Umbilical cord (tissue), 1 donor: ENCODE measurements at regions not wholly inside any gene's neighbourhood (a gene's known extent, or its start where the extent isn't known, plus 50 kb on each side); places are given as distances from the start of the nearest gene placed in this dataset.
A peak's percentile ranks its signal among the peaks of the same experiment; 100 is the strongest.
"Not testable (repeated sequence)": the region's sequence is repeated elsewhere in the genome, so short reads cannot be mapped to it uniquely, and the experiment has no call there.

ENCODE experiments used
- DNase-seq: peaks from one replicate; pipeline ENCODE4 v3.0.0-alpha.2; 2015; ENCODE audit warnings: low spot score

DNA sequence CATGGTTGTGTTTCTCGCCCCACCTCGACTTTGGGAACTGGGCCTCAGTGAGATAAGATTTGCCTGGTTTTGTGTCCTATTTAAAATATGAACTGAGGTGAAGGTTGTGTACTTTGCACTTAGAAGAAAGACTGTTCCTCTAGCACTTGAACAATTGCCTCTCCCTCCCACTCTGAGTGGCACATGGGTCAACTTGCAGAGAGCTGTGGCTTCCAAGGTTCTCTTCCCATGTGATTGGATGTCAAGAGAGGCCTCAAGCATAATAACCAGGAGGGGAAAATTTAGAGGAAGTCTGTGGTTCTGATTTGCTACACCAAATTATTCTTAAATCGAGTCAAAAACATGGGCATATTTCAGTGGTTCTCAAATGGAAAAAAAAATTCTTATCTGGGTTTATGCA, 329.2 kb downstream of the HS3ST3B1 start:
- DNase-seq = no peak

DNA sequence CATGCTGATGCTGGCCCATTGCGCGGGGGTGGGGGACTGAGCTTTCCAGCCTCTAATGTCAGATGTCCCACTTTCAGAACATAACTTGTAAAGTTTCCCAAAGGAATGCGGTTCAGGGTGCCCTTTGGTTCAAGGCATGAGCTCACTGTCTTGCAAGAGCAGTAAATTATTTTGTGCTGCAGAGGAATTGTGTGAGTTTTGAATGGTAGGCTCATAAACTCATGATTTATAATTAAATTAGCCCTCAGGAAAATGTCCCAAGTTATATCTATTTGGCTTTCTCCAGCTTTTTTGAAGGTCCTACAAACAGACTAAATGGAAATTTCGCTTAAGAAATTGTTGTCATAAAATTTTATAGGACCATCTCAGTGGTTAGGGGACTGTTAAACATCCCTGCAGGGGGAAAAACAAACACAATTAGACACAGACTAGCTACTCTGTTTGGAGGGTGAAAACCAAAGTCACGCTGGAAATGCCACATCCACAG, 321.8 kb downstream of the HS3ST3B1 start:
- DNase-seq = peak; percentile 72

DNA sequence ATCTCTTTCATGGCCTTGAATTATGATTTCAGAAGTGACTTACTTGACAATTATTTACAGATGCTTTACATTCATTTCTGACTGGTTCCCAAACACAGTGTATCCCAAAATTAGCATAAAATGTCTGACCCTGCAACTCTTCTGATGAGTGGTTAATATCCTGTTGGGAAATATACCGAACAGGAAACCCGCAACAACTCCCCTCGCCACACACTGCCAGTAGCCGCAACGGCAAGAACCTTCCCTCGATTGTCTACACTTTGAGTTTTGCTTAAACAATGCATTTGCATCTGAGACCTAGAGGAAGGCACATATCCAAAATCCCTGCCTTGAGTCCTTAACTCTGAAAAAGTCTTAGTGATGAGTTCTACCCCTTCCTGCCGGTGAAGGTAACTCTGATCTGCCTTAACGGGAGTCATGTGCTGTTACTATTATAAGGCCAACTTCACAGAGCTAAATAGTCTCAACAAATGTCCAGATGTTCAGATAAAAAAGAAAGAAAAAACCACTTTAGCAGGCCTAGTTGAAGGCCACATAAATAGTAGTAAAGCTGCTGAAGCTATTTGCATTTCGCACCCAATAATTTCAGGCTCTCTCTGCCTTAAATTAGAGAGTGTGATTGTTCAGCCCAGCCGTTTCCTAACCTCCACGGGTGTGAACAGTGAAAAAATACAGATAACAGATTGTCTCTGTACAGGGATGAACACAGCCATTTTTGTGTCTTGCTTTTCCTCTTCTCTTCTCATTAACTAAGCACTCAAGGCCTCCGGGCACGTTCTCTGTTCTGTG, 321.1 kb downstream of the HS3ST3B1 start:
- DNase-seq = peak; percentile 6

DNA sequence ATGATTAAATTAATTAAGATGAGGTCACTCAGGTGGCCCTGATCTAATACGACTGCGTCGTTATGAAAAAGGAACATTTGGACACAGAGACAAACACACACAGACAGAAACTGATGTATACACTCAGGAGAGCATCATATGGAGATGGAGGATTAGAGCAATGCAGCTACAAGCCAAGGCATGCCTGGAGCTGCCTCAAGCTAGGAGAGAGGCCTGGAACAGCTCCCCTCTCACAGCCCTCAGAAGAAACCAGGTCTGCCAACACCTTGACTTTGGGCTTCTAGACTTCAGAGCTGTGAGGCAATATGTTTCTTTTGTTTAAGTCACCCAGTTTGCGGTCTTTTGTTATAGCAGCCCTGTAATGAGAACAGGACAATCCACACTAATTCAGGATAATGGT, 318.9 kb downstream of the HS3ST3B1 start:
- DNase-seq = no peak

DNA sequence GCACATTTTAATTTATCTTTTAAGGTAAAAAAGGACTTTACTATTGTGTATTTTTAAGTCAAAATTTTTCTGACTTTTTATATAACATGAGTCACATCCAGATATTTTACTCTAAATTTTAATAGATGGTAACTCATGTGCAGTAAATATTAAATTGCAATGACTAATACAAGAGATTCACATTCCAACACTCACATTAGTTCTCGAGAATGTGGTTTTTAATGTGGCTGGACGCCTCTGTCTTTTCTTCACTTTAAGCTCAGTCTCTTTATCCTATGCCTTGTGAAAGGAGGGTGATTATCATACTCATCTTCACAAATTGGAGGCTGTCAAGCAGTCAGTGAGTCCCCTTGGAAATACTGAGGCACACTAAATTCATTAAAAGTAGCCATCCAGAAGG, 315.6 kb downstream of the HS3ST3B1 start:
- DNase-seq = no peak

DNA sequence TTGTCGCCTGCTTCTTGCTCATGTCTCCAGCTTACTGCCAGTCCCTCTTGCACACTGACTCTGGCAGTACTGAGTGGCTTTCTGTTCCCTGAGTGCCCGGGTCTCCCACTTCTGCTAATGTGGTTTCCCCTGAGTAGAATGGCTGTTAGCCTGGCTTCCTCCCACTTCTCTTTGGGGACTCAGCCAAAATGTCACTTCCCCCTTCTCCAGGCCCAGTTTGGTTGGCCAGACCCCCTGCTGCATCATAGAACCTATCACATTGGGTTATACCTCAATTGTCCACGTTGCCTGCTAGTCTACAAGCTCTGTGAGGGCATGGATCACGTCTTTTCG, 304.4 kb downstream of the HS3ST3B1 start:
- DNase-seq = peak; percentile 41

DNA sequence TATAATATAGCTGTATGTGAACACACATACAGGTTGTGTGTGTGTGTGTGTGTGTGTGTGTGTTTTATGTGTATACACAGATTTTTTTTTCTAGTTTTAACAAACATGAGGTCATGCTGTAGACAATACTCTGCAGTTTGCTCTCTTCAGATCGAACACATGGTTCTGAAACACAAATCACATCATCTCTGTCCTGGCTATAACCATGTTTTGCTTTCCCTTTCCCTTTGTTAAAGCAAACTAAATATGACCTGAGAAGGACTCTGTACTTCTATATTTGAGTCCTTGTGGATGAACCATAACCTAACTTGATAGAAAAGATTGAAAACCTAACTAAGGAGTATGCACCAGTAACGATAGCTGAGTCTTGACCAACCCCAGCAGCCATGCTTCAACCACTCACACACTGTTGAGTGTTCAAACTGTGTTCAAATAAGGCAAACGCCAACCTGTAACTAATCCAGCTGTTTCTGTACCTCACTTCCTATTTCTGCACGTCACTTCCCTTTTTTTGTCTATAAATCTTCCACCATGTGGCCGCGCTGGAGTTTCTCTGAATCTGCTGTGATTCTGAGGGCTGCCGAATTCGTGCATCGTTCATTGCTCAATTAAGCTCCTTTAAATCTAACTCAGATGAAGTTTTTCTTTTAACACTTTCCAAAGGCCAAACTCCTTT, 303.8 kb downstream of the HS3ST3B1 start:
- peak; percentile 9 for DNase-seq

DNA sequence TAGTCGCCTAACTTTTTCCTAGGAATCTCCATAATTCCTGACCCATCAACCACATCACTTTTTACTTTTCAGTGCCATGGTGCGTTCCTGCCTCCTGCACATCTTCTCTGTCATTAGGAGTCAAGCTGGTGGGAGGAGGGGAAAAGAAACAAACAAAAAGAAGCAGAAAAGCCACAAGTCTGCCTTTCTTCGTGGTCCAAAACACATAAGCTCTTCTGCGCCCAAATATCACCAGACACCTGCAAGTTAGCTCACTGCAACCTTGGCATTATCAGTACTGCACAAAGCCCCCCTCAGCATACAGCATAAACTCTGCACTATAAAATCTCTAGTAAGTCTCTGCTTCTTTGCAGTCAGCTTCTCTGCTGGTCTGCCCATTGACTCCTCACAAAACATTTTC, 295.3 kb downstream of the HS3ST3B1 start:
- no peak for DNase-seq

DNA sequence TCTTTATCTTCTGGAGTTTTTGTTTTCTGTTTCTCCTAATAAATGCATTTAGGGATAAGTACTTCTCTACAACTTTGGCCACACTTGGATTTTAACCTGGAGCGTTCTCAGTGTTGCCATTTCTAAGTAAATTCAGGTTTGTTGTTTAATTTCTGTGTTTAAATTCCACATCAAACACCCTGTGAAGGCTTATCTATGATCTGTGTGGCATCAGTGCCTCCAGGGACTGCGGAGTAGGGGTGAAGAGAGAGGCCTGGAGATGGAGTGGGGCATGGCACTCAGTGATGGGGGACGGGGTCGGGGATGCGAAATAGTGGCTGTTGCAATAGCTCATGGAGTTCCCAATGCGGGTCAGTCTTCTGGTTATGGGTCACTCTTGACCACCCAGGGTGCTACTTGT, 294.8 kb downstream of the HS3ST3B1 start:
- DNase-seq = no peak

DNA sequence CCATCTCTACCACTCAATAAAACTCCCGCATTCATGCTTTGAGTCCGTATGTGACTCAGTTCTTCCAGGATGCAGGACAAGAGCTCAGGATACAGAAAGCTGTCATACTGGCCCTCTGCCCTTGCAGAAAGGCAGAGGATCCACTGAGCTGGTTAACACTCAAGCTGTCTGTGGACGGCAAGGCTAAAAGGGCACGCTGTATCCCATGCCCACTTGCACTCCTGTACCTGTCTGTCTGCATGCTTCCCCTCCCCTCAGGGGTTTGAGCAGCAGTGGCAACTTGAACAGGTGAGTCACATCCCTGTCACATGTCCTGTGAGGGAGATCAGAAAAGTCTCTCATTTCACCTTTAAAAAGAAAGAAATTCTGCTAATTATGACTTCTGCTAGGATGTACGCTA, 293.8 kb downstream of the HS3ST3B1 start:
- no peak for DNase-seq

DNA sequence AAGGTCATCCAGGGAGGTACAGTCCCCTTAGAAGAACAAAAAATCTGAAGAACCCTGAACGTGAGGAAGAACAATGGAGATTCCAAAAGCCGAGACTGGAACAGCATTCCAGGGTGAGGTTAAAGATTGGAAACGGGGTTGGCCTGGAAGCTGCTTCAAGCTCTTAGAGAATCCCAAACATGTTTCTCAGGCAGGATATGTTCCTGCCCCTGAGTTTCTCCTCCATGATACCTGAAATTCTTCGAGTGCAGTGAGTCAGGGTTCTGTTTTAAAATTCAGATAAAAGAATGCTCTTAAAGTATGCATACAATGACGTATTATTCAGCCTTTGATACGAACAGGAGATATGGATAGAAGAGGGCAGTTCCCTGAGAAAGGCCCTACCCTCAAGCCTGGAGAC, 293.1 kb downstream of the HS3ST3B1 start:
- DNase-seq = no peak

DNA sequence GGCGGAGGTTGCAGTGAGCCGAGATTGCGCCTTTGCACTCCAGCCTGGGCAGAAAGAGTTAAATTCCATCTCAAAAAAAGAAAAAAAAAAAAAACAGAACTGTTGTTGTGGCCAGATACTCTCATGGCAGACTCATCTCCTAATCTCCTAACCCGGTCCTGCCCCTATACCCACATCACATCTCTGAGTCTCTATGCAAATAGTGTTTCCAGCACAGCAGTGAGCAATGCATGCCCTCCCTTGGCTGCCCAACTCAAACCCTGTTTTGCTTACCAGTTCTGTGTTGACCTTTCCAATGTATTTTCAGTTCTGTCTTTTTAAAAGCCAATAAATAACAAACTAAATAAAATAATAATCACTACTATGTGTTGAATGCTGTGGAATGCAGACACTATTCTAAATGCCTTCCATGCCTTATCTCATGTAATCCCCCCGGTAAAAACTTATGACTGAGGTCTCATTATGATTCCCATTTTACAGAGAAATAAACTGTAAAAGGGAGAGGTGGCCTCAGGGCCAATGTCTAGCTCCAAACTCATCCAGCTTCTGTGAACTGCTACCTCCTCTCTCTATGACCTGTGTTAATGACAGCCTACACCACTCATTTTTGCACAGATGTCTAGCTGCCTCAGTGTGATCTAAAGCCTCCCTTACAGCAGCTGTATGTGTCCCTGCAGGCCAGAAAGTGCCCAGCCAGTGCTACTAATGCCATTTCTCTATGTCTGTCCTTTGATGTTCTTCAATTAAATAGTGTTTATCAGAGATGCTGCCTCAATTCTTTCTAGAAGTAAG, 289.8 kb downstream of the HS3ST3B1 start:
- no peak for DNase-seq

DNA sequence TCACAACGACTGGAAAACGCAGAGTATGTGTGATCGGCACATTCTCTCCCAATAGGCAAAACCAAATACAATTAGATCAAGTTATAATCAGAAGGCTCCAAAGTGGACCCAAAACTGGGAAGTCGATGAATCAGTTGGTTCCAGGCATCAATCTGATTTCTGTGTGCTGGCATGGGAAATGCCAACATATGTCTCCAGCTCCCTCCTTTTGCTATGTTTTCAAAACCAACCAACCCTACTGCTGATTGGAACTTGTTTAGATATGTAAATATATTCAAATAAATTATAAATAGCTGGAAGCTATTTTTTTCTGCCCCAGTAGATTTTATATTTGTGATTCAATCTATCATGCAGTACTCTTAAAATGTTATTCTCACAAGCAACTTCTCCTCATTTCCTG, 284.2 kb downstream of the HS3ST3B1 start:
- no peak for DNase-seq

DNA sequence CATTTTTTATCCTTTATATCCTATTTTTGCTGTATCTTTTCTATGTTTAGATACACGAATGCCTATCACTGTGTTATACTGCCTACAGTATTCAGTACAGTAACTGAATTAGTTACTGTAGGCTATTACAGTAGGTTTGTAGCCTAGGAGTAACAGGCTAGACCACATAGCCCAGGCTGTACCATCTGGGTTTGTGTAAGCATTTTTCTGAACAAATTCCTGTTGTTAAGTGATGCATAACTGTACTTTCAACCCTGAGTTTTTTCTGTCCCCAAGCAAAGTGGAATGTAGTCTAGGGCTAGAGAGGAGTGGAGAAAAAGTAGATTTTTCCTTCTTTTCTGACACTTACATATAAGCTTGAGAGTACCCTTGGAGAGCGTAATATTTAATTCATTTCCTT, 282.1 kb downstream of the HS3ST3B1 start:
- no peak for DNase-seq

DNA sequence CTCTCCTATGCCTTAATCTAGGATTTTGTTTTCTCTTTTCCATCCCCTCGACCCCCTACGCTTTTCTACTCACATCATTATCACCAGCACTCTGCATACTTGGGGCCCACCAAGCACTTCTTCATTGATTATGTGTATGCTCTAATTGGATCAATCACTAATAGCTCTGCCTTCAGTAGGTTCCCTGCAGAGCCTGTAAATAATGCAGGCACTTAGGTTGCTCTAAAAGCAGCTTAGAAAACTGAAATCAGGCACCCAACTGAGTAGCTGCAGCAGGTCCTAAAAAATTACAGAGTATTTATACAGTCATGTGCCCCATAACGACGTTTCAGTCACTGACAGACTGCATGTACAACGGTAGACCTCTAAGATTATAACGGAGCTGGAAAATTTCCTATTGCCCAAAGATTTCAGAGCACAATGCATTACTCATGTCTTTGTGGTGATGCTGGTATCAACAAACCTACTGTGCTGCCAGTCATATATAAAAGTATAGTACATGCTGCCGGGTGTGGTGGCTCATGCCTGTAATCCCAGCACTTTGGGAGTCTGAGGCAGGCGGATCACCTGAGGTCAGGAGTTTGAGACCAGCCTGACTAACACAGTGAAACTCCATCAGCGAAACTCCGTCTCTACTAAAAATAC, 280.4 kb downstream of the HS3ST3B1 start:
- no peak for DNase-seq

DNA sequence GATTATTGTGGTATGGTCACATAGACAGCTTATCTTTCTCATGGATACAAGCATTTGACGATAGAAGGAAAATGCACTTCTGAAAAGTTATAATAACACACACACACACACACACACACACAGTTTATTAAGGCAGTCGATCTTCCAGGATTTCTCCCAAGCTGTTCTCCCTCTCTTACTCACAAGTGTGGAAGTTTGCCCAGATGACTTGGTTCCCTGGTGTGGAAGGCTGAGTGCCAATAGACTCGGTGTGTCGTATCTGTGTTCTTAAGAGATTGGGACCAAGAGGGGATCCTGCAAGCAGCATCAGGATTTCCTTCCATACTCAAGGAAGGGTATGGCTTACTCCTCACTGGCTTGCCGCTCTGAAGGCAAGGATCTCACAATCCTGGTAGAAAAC, 279.6 kb downstream of the HS3ST3B1 start:
- DNase-seq = peak; percentile 32

DNA sequence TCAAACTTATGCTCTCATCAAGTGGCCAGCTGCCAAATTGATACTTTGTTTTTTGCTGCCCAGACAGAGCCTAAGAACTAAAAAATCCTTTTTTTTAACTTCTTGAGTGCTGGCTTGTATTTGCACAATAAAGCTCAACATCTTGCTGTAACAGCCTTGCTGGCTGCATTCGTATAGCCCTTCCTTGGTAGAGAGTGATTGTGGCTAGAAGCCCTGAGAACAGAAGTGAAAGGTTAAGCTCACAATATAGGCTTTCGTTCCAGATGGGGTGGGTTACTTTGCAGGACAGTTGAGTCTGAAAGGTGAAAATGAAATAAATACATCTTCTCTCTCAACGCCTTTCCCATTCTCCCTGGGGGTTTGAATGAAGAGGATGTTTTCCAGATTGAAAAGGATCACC, 278.8 kb downstream of the HS3ST3B1 start:
- no peak for DNase-seq

DNA sequence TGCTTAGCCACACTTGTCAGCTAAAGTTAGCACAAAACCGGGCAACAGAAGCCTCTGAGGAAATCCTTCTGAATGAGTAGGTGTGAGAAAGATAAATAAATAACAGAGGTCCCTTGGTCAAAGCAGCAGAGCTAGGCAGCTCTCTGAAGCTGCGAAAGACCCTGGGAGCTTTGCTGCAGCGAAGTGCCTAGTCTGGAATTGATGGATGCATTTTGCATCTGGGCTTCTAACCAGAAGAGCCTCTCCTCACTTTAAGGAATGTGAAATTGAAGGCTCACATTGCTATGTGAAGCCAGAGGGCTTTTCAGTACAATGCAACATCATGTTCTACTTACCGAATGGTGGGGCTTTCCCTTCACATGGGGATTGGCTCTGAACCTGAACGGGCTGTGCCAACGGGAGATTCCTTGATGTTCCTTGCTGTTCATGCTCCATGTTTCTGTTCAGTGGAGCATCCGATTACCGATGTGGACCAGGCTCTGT, 274.6 kb downstream of the HS3ST3B1 start:
- peak; percentile 54 for DNase-seq

DNA sequence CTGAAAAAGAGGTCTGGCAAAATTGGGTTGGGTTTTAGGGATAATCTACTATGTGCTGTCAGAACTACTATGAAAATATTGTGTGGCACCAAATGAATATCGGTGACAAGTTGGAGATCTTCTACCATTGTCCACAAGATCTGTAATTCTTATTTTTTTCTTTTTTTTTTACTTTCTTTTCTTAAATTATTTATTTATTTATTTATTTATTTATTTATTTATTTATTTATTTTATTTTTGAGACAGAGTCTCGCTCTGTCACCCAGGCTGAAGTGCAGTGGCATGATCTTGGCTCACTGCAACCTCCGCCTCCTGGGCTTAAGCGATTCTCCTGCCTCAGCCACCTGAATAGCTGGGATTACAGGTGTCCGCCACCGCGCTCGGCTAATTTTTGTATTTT, 259.4 kb downstream of the HS3ST3B1 start:
- DNase-seq = not testable (repeated sequence)

DNA sequence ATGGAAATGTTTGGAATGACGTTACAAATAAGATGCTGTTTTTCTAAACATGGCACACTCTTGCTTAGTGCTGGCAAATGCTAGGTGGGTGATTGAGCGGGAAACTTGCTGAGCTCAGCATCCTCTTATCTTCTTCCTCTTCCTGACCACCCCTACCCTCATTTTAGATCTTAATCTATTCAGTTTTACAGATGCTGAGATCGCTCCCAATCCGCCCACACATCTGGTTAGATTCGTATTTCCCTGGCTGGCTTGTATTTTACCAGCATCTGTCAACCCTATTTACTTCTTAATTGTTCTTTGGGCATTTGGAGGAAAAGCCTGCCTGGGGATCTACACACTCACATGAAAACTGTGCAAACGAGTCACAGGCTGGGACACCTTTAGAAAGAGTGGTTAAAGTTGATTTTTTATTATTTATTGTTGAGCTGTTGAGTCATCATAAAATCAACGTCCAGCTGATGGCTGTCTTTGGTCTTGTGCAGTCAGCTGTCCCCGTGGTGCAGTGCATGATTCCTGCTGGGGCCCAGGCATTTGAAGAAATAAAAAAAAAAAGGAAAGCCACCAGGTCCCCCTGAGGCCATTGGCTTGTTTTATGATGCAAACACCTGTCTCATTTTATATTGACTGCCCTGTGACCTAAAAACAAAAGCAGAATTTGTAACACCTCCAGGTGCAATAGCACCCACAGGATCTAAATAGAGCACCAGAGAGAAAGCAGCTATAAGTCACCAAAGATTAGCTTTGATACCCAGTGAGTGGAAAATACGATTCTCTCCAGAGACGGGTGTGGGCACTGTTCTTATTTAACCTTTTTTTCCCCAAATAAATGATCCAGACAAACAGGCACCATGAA, 258.6 kb downstream of the HS3ST3B1 start:
- no peak for DNase-seq

DNA sequence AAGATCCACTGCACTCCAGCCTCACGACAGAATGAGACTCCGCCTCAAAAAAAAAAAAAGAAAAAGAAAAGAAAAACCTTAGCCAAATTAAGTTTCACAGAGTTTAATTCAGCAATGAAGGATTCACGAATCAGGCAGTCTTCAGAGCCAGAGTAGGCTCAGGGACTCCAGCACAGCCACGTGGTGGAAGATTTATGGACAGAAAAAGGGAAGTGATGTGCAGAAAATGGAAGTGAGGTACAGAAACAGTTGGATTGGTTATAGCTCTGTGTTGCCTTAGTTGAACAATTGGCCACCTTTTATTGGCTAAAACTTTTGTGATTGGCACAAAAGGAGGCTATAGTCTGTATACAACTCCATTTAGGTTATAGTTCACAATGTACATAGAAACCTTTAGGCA, 256.6 kb downstream of the HS3ST3B1 start:
- DNase-seq = no peak
